Peyer's patch (tissue), 4 donors: ENCODE measurements at regions not wholly inside any gene's neighbourhood (a gene's known extent, or its start where the extent isn't known, plus 50 kb on each side); places are given as distances from the start of the nearest gene placed in this dataset.

Source experiments
- CTCF ChIP-seq, 6 experiments: fragments of 450-650 bp in 4 of 6; fragments of 200-600 bp in 2 of 6; sonication (generic) in 1 of 6; IDR thresholded peaks; one replicate each; pipeline ENCODE4 v1.5.1; 2017 to 2019; ENCODE audit warnings: antibody characterized with exemption in 6 of 6, mild to moderate bottlenecking in 3 of 6, moderate library complexity in 1 of 6
- POLR2A ChIP-seq, 2 donors: fragments of 450-650 bp; IDR thresholded peaks; one replicate each; pipeline ENCODE4 v1.5.1; 2017; ENCODE audit warnings: antibody characterized with exemption in 2 of 2, mild to moderate bottlenecking in 2 of 2, moderate library complexity in 2 of 2

GRCh38 chr17:51536627-51537026 is 276.3 kb downstream of the UTP18 start:
- TF ChIP-seq CTCF (IDR thresholded peaks at IDR 0.05) (no peak), POLR2A (IDR thresholded peaks at IDR 0.05) (no peak)
